HG02798 (cell line): ENCODE measurements at regions not wholly inside any gene's neighbourhood (a gene's known extent, or its start where the extent isn't known, plus 50 kb on each side); places are given as distances from the start of the nearest gene placed in this dataset.

ENCODE experiments used
- ATAC-seq: cut with Tn5 transposase; IDR thresholded peaks from one replicate; pipeline ENCODE4 v1.9.1; 2021; ENCODE audit warnings: mild to moderate bottlenecking; ENCODE audit not compliant: unreplicated experiment, poor library complexity

GRCh38 chr11:93958991-93959390 is 62.2 kb upstream of the HEPHL1 start:
- ATAC-seq: no peak

- ATAC-seq: no peak
Measured at GRCh38 chr11:93959663-93960062, 61.5 kb upstream of the HEPHL1 start.

DNA sequence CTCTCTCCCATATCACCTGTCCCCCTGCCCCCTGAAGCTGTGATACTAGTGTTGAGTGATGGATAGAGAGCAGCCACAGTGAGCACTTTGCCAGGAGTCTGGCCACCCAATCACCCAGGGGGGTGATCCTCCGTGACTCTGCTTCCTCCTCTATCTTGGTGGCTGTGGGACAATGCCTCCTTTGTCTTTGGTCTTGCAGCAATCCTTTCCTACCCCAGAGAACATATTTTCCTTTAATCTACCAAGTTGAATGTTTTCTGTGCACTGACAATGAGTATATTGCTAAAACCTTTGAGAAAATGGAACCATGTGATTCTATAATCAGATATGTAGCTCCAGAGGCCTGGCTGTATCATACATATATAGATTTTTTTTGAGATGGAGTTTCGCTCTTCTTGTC is 58.1 kb upstream of the HEPHL1 start:
- ATAC-seq: no peak

DNA sequence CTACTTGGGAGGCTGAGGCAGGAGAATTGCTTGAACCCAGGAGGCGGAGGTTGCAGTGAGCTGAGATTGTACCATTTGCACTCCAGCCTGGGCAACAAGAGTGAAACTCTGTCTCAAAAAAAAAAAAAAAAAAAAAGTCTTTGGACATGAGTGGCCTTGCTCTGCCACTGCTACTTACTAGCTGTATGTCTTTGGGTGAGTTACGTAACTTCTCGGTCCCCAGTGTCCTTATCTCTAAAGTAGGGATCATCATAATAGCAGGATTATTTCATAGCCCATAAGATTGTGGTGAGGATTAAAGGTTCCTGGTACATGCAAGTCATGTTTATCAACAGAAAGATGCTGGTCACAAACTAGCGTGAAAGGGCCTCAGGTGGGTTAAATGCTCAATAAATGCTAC is 53.9 kb upstream of the HEPHL1 start:
- no peak for ATAC-seq

DNA sequence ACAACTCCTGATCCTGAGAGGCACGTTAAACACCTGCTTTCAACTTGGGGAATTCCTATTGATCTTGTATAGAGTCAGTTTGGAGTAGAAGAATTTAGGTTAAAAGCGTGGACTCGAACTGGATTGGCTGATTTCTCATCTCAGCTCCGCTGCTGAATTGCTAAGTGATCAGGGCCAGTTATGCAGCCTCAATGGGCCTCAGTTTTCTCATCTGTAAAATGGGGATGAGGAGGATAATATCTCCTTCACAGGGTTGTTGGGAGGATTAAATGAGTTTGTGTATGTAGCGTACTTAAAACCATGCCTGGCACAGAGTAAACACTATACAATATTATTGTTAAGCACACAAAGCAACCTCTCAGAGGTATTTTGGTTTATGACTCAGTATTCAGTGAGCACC is 53.2 kb upstream of the HEPHL1 start:
- ATAC-seq: no peak

DNA sequence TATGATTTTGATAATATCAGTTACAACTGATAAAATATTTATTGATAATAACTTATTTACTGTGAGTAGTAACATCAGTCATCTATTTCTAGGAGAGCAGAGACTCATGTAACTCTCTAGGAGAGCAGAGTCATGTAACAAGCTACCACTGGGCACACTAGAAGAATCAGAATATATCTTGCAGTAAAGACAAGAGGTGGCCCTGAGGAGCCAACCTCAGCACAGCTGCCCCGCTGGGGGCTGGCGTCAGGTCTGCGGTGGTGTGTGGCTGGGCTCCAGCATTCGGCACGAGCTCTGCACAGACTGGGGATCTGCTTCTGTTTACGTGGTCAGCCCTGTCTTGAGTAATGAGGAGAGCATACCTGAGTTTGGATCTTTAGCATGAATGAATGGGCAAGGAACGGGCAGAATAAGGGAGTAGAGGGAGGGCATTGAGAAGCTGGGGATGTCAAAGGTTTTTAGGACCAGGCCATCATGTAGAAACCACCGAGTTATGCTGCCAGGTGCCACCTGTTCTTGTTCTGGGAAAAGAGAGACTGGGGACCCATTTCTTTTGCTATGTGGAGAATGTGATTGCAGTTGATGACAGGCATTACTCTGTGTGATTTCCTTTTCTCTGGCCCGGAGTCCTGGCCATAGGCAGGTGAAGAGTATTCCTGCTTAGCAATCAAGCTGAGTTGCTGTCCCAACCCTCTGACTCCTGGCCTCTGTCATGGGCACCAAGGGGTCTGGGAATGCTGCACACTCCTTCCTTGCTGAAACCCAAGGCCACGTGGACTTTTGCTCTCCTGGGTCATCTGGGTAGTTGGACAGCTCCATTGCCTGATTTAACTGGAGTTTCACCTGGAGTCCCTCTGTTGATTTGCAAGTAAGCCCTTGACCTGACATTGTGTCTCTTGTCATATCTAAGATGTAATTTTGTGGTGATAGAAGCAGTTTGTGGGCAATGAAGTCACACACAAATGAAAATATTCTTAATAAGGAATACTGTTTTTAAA is 50.9 kb upstream of the HEPHL1 start:
- no peak for ATAC-seq
